ENCODE measurements at regions not wholly inside any gene's neighbourhood (a gene's known extent, or its start where the extent isn't known, plus 50 kb on each side); places are given as distances from the start of the nearest gene placed in this dataset.

- no peaks in the 10 kb centered on the region for H3K4me1 Mint-ChIP-seq (ENCODE audit: low read depth)
- H3K27me3 Mint-ChIP-seq (ENCODE audit: low read depth): peaks cover 11% of the 10 kb centered on the region
- no peak for DNase-seq (ENCODE audit: low spot score)
- H3K36me3 Mint-ChIP-seq (ENCODE audit: low read depth): no peaks in the 10 kb centered on the region
- TF ChIP-seq CTCF (IDR thresholded peaks at IDR 0.05): no peak
- no peak overlapping the region for H3K27ac Mint-ChIP-seq (ENCODE audit: unreplicated experiment)
- H3K9me3 Mint-ChIP-seq (ENCODE audit: low read depth): peaks cover 14% of the 10 kb centered on the region
- H3K4me3 Mint-ChIP-seq (ENCODE audit: unreplicated experiment): no peak overlapping the region
These were observed 270.4 kb upstream of the DMRT1 start for GRCh38 chr9:571066-571465.

- Mint-ChIP-seq H3K4me1 (ENCODE audit: low read depth) (no peaks in the 10 kb centered on the region), H3K27me3 (ENCODE audit: low read depth) (peaks cover 11% of the 10 kb centered on the region), H3K27ac (ENCODE audit: unreplicated experiment) (no peak overlapping the region), H3K36me3 (ENCODE audit: low read depth) (no peaks in the 10 kb centered on the region), H3K4me3 (ENCODE audit: unreplicated experiment) (no peak overlapping the region), H3K9me3 (ENCODE audit: low read depth) (peaks cover 8% of the 10 kb centered on the region)
- DNase-seq (ENCODE audit: low spot score): no peak
- TF ChIP-seq CTCF (IDR thresholded peaks at IDR 0.05): no peak
These were observed 269.8 kb upstream of the DMRT1 start for GRCh38 chr9:571741-572140.

- Mint-ChIP-seq H3K4me3 (ENCODE audit: unreplicated experiment) (no peak overlapping the region), H3K4me1 (ENCODE audit: low read depth) (no peaks in the 10 kb centered on the region), H3K36me3 (ENCODE audit: low read depth) (no peaks in the 10 kb centered on the region), H3K27ac (ENCODE audit: unreplicated experiment) (no peak overlapping the region), H3K27me3 (ENCODE audit: low read depth) (peaks cover 11% of the 10 kb centered on the region), H3K9me3 (ENCODE audit: low read depth) (no peaks in the 10 kb centered on the region)
- DNase-seq (ENCODE audit: low spot score): no peak
- no peak for TF ChIP-seq CTCF (IDR thresholded peaks at IDR 0.05)
These were observed 267.6 kb upstream of the DMRT1 start for GRCh38 chr9:573691-574410.

GRCh38 chr9:575139-575538, 266.4 kb upstream of the DMRT1 start:
- Mint-ChIP-seq H3K4me1 (ENCODE audit: low read depth) (no peaks in the 10 kb centered on the region), H3K27me3 (ENCODE audit: low read depth) (peaks cover 13% of the 10 kb centered on the region), H3K4me3 (ENCODE audit: unreplicated experiment) (no peak overlapping the region), H3K27ac (ENCODE audit: unreplicated experiment) (no peak overlapping the region), H3K9me3 (ENCODE audit: low read depth) (no peaks in the 10 kb centered on the region), H3K36me3 (ENCODE audit: low read depth) (no peaks in the 10 kb centered on the region)
- no peak for DNase-seq (ENCODE audit: low spot score)
- TF ChIP-seq CTCF (IDR thresholded peaks at IDR 0.05): no peak

- no peak overlapping the region for H3K27ac Mint-ChIP-seq (ENCODE audit: unreplicated experiment)
- no peaks in the 10 kb centered on the region for H3K36me3 Mint-ChIP-seq (ENCODE audit: low read depth)
- peaks cover 7% of the 10 kb centered on the region for H3K27me3 Mint-ChIP-seq (ENCODE audit: low read depth)
- no peak overlapping the region for H3K4me3 Mint-ChIP-seq (ENCODE audit: unreplicated experiment)
- H3K4me1 Mint-ChIP-seq (ENCODE audit: low read depth): no peaks in the 10 kb centered on the region
- no peak for DNase-seq (ENCODE audit: low spot score)
- TF ChIP-seq CTCF (IDR thresholded peaks at IDR 0.05): no peak
- H3K9me3 Mint-ChIP-seq (ENCODE audit: low read depth): no peaks in the 10 kb centered on the region
These were observed 260.7 kb upstream of the DMRT1 start for GRCh38 chr9:580652-581342.
